WI38 (cell line): ENCODE measurements at regions not wholly inside any gene's neighbourhood (a gene's known extent, or its start where the extent isn't known, plus 50 kb on each side); places are given as distances from the start of the nearest gene placed in this dataset.
"Not testable (repeated sequence)": the region's sequence is repeated elsewhere in the genome, so short reads cannot be mapped to it uniquely, and the experiment has no call there.

Experiments
- H3K4me3 ChIP-seq: 2 replicates; pipeline ENCODE4 v1.5.1; 2011; ENCODE audit warnings: low read depth, mild to moderate bottlenecking, control low read depth, low read length
- TF ChIP-seq, protein P1 (sequence below): IDR thresholded peaks from 2 replicates; pipeline ENCODE4 v1.5.1; 2012; ENCODE audit warnings: low read depth, mild to moderate bottlenecking, control low read depth, low read length

DNA sequence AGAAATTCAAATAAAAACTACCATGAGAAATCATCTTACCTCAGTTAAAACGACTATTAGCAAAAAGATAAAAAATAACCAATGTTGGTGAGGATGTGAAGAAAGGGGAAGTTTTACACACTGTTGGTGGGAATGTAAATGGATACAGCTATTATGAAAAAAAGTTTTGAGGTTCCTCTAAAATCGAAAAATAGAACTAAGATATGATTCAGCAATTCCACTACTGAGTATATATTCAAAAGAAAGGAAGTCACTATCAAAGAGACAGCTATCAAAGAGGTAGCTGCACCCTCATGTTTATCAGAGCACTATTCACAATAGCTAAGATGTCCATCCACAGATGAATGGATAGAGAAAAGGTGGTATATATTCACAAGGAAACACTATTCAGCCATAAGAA lies 1888.4 kb downstream of the MAT2B start:
- TF ChIP-seq, protein P1, sequence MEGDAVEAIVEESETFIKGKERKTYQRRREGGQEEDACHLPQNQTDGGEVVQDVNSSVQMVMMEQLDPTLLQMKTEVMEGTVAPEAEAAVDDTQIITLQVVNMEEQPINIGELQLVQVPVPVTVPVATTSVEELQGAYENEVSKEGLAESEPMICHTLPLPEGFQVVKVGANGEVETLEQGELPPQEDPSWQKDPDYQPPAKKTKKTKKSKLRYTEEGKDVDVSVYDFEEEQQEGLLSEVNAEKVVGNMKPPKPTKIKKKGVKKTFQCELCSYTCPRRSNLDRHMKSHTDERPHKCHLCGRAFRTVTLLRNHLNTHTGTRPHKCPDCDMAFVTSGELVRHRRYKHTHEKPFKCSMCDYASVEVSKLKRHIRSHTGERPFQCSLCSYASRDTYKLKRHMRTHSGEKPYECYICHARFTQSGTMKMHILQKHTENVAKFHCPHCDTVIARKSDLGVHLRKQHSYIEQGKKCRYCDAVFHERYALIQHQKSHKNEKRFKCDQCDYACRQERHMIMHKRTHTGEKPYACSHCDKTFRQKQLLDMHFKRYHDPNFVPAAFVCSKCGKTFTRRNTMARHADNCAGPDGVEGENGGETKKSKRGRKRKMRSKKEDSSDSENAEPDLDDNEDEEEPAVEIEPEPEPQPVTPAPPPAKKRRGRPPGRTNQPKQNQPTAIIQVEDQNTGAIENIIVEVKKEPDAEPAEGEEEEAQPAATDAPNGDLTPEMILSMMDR: no peak

DNA sequence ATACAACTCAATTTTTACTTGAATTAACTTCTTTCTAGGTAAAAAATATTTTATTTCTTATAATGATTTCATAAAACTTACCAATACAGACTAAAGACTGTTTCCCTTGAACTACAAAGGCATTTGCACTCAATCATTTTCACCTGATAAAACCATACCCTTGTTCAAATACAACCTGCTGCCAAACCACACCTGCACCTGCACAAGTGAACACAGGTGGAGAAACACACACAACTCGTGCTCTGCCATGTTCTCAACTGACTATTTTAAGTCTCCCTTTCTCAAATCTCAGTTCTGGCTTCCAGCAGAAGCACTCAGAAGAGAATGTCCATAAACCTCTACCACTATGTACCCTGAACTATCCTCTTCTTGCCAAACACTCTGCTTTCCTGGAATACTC lies 1892.1 kb downstream of the MAT2B start:
- TF ChIP-seq, protein P1: no peak
- no peak overlapping the region for H3K4me3 ChIP-seq

More for the DNA sequence above, 1888.4 kb downstream of the MAT2B start:
- H3K4me3 ChIP-seq: no peak overlapping the region

DNA sequence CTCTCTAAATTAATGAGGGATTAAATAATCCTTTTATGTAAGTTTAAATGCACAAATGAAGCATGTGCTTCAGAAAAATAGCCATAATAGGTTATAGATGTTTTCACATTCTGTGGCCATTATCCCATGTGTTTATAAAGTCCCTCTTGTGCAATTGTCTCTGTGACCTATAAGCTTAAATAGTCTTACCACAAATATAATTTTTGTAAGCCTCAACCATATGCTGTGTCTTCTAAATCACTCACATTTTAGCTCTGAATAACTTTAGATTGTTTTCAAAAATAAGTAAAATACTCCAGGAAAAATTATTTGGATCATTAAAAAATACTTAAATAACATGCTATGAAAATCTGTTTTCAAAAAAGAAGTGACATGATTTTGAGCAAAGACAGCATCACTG lies 1894.7 kb downstream of the MAT2B start:
- no peak overlapping the region for H3K4me3 ChIP-seq
- TF ChIP-seq, protein P1: no peak

DNA sequence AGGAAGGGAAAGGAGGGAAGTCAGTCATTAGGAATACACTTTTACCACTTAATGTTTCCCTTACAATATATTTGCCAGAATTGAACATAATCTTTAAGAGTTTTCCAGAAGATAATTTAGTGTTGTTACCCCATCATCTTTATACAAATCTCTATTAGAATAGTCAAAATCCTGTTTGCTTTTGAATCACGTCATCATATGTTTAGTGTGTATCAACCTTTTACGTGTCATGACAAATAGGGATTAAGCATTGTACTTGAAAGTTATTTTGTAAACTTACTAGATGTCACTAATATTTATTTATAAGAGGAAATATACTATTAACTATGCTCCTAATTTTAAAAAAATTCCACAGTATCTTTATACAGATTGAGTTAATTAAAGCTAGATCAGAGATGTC lies 1899.5 kb downstream of the MAT2B start:
- TF ChIP-seq, protein P1: no peak
- H3K4me3 ChIP-seq: no peak overlapping the region

DNA sequence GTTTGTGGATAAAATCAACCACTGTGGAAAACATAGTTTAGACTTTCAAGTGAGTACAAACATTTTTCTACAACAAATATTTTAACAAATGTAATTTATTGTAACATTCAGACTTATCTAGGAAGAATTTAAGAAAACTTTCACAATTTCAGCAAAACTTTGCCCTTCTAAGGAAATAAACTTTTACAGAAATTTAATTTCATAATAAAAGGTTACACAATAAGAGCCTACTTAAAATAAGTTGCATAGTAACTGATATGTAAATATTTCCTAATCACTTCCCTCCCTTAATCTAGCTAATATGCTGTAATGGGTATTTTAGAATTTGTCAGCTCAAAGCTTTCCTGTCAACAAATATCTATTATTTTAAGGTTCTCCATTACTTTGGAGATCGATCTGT lies 1899.9 kb downstream of the MAT2B start:
- no peak overlapping the region for H3K4me3 ChIP-seq
- TF ChIP-seq, protein P1: no peak

DNA sequence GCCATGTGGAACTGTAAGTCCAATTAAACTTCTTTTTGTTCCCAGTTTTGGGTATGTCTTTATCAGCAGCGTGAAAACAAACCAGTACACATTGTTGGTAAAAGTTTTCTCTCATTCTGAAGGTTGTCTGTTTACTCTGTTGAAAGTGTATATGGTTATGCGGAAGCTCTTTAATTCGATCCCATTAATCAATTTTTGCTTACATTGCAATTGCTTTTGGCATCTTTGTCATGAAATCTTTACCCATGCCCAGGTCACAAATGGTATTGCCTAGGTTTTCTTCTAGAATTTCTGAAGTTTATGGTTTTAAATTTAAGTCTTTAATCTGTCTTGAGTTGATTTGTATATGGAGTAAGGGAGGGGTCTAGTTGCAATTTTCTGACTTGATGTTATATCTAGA lies 1901.9 kb downstream of the MAT2B start:
- TF ChIP-seq, protein P1: no peak
- H3K4me3 ChIP-seq: no peak overlapping the region

DNA sequence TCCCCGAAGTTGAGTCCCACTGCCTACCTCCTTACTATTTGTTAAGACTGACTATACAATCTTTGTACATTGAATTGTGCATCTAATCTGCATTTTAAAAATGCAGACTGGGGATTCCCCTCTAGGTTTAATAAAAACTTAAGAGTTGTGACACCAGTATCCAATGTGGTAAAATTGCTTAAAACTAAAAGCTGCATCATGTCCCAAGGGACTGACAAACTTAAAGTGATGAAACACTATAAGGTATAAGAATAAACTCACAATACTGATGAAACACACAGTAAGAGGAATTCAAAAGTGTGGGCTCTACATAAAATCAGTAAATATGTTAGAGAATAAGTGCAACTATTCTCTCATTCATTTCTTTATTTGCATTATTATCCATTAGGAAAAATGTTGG lies 1905.1 kb downstream of the MAT2B start:
- TF ChIP-seq, protein P1: no peak
- H3K4me3 ChIP-seq: no peak overlapping the region

DNA sequence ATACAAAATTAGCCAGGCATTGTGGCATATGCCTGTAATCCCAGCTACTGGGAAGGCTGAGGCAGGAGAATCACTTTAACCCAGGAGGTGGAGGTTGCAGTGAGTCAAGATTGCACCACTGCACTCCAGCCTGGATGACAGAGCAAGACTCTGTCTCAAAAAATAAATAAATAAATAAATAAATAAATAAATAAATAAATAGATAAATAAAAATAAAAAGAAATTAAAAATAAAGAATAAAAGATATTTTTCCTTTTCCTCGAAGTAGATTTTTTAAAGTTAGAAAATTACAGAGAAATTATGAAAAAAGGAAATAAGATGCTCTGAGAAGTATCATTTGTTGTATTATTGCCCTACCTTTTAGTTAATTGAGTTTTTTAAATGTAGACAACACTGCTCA lies 1906.1 kb downstream of the MAT2B start:
- not testable (repeated sequence) for H3K4me3 ChIP-seq
